NCI-H1417 (cell line): ENCODE measurements at regions not wholly inside any gene's neighbourhood (a gene's known extent, or its start where the extent isn't known, plus 50 kb on each side); places are given as distances from the start of the nearest gene placed in this dataset.

Experiments
- DNase-seq, 3 experiments: peaks; one replicate each; lab custom pipeline; 2025; lab: John Stamatoyannopoulos, UW

DNA sequence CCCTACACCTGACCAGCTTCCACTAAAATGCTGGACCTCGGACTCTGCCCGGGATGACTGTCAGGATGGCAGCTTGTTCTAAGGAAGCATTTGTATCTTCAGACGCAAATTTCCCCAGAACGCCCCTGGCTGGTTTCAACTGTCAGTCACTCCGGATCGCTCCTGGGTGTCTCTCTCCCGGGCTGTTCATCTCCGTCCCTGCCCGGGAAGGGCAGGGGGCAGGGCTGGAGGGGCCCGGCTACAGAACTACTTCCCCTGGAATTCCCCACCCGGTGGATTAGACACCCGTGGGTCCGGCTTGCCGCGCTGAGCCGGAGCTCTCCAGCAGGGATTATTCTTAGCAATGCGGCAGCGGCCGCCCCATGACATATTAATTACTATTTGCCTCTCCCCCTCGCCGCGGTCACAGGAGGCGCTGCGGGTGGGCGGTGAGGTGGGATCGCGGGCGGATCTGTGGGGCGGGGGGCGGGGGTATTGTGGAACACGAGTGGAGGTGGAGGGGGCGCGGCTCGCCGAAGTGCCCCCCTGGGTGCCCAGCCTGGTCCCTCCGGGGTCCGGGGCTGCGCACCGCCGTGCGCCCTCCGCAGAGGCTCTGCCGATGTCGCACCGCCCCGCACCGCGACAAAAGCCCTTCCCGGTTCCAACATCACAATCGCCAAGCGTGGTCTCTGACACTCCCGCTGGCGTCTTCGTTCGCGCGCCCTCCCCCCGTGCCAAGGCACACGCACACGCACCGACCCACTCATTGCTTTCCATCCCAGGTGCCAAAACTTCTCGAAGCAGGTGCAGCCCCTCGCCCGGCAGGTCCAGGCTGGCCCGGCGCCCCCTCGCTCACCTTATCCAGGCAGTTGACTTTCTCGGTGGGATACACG lies 276.1 kb upstream of the NEBL start:
- peak in 2 of 3 experiments; percentile 66 to 77 for DNase-seq

DNA sequence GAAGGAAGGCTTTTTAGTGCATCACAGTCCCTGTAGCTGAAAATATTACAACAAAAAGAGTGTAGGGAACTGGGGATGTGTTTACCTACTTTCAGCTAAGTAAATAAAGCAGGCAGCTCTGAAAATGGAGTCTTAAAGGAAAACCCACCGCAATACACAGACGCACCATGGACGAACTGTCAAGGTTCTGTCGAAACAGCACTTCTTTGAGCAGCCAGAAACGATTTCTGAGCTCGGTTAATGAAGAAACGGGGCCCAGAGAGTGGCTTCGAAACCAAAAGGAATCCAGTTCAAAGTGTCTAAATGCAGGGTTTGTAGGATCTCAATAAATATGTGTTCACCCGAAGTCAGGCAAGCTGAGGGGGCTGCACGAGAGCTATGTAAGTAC lies 275.4 kb upstream of the NEBL start:
- peak; percentile 38 to 85 (median 63) for DNase-seq

DNA sequence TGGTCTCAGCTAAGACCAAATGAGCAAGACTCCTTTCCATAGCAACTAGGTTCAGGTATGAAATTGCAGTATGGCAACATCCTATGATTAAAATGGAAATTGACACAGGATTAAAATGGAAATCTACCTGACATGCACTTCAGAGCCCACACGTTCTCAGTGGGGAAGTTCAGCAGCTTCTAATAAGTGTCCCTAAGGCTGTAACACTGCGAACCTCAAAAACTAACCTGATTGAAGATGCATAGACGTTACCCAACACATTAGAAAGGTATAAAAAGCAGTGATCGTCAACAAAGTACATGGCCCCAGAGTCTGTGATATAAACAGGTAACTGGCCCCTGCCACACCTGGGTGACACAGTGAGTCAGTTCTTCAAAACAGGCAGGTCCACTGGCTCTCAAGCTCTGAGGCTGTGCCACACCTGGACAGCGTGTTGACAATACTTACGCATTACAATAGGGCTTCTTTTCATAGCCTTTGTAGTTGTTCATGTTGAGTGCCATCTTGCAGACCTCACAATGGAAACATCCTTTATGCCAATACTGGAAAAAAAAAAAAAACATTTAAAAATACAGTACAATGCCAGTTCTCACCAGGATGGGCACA lies 274.9 kb upstream of the NEBL start:
- peak; percentile 46 to 85 (median 63) for DNase-seq

DNA sequence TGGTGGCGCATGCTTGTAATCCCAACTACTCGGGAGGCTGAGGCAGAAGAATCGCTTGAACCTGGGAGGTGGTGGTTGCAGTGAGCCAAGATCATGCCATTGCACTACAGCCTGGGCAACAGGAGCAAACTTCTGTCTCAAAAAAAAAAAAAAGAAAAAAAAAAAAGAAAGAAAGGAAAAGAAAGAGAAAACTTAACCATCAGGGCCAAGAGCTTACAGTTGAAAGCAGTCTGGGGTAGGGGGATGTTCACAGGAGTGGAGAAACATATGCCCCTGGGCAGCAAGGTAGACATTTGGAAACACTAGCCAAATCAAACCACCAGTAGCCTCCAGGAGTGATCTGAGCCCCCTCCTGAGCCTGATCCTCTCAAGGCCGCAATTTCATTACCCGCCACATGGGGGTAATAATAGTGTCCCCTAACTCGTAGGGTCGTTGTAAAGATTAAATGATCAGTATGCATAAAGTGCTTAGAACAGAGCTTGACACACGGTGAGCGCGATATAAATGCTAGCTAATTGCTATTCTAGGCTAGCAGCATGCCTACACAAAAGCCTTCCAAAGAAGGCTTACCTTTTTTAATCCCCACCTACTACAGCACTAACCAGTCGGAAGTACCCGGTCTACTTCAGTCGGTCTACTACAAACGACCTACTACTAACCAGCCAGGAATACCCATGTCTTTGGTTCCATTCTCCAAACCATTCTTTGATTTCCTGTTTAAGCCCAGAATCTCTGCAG lies 274.3 kb upstream of the NEBL start:
- DNase-seq, result peak in 1 of 3 experiments; percentile 23

DNA sequence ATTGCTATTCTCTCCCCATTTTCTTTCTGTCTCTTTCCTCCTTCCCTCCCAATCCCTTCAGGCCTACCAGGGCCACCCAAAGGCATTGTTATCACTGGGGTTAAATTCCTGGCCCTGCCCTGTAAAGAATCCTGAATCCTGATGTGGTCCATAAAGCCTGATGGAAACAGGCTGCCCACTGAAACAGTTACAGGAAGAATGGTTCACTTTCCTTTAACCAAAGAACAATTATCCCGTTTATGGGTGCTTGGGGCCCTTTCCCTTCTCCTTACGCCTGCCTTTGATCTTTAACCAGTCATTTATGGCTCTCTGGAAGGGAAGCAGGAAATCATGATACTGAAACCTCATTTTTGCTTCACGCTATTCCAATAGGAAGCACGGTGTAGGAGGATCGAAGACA lies 273.1 kb upstream of the NEBL start:
- no peak for DNase-seq

DNA sequence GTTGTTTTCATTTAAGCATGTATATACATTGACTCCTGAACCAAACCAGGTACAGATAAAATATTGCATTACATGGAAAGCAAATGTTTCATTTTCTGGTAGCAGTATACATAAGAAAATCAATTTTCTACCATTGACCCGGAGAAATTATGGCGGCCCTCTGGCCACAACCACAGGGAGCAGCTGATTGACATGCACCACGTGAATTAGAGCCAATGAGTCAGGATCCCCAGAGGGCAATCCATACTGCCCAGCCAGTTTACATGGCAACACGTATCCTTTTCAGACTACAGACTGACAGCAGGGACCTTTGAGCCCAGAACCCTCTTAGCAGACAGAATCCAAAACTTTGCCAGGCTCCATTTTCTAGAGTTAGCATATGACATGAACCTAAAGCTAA lies 272.2 kb upstream of the NEBL start:
- DNase-seq, result no peak

DNA sequence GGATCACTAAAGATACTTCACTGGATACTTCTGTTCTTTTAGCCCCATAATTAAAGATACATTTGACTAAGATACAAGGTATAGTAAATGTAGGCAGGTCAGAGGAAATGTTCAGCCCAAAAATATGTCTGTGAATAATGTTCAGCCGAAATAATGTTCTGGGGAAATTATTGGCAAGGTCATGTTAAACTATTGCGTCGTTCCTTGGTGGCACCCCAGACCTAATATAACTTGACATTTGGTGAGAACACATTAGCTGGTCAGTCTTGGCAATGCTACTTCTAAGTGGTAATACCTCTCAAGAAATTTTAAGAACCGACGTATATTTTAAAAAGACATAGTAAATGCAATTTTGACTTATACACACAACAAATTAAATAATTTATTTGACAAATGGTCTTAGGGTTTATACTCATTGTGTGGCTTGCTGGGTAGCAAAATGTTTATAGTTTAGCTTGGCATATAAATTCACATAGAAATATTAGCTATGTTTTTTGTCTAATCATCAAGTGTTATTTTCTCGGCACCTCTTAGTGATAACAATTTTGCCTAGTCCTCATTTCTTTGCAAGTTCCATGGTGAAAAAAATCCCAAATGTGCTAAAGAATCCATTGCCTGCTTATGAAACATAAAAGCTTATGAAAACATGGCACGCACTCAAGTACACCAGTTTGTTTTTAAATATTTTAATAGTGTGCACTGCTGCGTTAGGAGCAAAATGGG lies 270.3 kb upstream of the NEBL start:
- DNase-seq, result no peak

DNA sequence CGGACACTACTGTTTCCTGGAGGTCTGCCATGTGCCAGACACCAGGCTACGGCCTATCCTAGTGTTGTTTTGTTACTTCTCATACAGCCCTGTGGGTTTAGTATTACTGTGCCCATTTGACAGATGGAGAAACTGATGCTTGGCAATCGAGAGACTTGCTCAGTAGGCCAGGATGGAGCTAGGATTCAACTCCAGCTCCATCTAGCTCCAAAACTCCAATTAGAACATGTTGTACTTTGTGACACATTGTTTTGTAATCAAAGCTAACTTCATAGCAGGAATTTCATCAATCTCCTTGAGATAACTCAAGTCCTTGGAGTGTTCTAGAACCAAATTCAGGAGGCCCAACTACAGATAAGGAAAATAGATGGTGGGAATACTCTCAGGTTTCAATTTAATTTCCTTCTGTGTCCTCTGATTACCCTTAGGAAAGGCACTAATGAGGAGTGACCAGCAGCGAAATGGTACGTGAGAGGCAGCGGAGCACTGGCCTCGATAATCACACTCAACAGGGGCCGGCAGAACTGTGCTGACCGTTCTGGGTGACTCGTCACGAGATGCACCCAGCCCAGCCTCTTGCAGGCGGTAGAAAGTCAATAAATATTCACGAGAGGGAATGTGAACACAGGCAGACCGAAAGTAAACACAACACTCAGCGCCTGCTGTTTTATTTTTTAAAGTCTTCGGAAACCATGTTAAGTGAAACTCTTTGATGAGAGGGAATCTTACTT lies 269.6 kb upstream of the NEBL start:
- peak in 2 of 3 experiments; percentile 8 to 62 for DNase-seq

DNA sequence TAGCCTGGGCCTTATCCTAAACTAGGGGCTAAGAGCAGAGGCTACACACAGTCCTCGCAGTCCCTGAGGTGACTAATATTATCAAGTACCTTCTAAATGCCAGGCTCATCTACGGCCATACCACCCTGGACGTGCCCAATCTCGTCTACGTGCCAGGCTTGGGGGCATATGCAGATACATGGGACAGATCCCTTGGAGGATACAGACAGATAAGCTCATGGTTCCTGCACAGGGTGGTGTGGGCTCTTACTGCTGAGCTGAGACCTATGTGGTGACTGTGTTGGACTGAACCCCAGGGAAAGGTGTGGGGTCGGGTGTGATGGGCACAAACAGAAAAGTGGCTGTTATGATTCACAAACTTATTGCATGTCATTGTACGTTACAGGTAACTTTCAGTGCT lies 268.4 kb upstream of the NEBL start:
- DNase-seq, result no peak

DNA sequence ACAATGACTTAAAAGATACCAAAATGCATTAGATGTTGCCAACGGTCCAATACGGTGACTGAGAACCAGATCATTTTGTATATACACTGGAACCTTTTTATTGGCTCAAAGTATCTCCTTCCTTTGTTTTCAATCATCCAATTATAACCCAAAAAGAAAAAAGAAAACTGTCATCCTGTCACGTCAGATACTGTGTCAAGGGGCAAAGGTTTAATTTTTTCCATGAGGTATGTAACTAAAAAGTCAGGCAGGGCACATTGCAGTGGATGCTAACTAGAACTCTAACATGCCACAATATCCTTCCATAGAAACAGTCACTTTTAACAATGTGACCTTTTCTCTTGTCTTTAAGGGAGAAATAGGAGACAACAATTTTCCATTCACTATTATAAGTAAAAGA lies 267.6 kb upstream of the NEBL start:
- DNase-seq, result no peak

DNA sequence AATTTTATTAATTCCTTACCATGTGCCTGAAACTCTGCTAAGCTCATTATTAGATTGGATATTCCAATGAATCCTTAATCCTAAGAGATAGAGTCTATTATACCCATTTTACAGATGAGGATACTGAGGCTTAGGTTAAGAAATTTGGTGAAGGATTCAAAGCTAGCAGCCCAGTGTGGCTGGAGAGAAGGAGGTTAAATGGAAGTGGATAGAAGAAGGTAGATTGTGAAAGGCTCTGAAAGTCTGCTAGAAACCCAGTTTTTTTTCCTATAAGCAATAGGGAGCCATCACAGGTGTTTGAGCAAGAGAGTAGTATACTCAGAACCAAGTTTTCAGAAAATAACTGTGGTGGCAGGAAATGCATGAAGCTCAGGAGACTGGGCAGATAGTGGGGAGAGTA lies 265.8 kb upstream of the NEBL start:
- DNase-seq, result no peak

DNA sequence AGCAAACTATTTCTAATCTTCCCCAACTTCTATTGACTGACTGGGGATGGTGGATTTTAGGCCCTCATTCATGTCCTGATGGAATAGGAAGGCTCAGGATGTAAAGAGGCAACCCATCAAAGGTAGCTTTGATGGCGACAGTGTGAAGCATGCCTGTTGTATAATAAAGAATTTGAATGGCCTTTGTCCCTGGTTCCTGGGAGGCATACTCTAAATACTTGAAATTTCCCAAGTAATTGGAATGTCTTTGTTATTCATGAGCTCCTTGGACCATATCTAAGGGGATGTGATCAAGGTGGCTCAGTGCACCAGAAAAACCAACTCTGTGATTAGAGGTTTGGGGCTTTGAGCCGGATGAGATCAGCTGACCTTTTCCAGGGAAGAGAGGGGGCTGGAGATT lies 264.5 kb upstream of the NEBL start:
- DNase-seq, result no peak

DNA sequence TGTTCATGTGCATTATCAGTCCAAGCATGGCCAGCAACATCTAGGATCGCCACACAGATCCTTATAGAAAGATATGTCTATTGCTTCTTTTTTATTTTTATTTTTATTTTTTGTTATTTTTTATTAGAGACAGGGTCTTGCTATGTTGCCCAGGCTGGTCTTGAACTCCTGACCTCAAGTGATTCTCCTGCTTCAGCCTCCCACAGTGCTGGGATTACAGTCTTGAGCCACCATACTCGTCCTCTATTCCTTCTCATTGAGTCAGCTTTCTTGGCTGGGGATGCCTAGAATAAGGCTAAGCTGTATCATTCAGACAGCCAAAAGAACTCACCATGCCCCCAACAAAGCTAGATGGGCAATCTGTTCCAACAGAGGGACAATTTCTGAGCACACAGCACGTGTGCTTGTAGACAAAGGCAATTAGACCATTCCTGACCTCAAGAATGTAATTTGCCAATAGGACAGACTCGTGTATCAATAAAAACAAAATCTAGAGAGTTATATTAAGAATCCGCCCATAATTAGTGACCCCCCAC lies 264.0 kb upstream of the NEBL start:
- no peak for DNase-seq

DNA sequence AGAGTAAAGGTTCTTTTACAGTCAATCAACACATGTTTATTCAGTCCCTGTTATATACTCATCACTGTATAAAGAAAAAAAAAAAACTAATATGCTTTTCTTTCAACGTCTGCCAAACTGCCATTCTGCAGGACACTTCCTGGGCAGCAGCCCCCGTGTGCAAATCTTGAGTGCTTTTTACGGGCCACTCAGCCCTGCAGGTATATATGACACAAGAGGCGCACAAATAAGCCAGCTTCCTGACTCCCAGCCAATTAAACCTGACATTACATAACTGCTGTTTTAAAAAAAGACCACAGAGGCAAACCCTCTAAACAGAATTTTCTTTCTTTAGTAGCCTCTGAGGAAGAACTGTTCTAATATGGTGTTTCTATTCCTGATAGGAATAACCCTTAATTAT lies 263.0 kb upstream of the NEBL start:
- DNase-seq, result peak; percentile 27 to 80 (median 57)

DNA sequence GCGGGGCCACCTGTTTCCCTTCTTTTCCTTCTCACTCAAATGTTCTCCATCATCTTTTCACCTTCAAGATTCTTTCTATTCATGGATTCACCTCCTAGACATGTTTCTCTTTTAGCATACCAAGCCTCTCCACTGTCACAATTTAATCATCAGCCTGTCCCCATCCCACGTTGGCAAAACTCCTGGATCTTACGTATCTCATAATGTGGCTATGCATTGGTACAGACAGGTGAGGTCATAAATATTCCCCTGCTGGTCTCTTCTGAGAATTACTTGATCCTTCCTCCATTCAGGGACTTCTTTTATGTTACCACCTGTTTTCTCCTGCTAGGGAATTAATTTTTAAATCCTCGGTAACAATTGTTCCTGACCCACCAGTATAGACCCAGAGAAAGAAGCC lies 262.6 kb upstream of the NEBL start:
- peak in 2 of 3 experiments; percentile 26 to 67 for DNase-seq

DNA sequence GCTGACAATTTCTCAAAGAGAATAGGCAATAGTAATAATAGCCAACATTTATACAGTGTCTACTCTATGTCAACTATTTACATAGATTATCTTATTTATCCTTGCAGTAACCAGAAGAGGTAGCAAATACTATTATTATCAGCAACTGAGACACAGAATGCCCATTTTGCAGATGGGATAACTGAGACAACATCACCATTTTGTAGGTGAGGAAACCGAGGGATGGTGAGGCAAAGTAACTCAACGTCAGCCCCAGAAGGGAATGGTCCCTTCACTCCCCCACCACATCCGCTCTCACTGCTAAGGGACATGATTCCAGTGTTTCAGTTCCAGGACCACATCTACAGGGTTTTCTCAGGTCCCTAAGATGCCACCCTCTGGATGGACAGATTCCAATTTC lies 261.2 kb upstream of the NEBL start:
- no peak for DNase-seq

DNA sequence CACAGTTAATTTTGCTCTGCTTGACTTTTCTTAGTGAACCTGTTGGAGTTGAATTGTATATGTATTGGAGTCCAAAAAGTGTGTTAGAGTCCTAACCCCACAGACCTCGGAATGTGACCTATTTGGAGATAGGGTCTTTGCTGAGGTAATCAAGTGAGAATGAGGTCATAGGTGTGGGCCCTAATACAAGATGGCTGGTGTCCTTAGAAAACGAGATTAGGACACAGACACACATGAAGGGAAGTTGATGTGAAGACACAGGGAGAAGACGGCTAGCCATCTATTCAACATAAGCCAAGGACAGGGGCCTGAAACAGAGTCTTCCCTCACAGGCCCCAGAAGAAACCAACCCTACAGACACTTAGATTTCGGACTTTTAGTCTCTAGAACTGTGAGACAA lies 260.6 kb upstream of the NEBL start:
- DNase-seq, result no peak

DNA sequence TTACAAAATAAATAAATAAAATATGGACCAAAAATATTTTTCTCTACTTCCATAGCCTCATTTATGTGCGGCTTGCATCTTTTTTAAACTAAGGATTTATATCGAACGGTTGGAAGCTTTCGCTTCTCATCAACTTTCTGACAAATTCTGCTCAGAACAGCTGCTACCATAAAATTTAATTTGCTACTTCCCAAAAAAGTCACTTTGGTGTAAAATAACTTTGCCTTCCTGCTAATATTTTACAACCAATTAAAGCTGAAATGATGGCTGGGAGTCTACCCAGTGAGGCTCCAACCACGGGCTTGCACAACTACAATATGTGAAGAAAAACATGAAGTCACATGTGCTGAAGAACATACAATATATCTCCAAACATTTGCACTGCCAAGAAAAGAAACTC lies 253.1 kb upstream of the NEBL start:
- DNase-seq, result no peak

DNA sequence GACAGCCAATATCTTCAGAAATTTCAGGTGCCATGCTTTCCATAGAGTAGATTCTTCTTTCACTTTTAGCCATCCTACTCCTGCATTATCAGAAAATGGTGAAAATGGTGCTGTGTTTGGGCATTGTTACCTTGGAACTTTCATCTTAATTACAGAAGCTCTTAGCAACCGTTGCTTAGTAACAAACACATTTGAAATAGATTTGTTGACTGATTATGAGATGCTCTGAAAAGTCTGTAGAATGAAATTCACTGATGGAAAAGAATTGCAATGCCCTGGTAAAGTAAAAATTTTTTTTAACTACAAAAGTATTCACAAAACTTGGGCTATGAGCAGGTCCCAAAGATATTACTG lies 249.3 kb upstream of the NEBL start:
- DNase-seq, result peak in 2 of 3 experiments; percentile 33 to 79

DNA sequence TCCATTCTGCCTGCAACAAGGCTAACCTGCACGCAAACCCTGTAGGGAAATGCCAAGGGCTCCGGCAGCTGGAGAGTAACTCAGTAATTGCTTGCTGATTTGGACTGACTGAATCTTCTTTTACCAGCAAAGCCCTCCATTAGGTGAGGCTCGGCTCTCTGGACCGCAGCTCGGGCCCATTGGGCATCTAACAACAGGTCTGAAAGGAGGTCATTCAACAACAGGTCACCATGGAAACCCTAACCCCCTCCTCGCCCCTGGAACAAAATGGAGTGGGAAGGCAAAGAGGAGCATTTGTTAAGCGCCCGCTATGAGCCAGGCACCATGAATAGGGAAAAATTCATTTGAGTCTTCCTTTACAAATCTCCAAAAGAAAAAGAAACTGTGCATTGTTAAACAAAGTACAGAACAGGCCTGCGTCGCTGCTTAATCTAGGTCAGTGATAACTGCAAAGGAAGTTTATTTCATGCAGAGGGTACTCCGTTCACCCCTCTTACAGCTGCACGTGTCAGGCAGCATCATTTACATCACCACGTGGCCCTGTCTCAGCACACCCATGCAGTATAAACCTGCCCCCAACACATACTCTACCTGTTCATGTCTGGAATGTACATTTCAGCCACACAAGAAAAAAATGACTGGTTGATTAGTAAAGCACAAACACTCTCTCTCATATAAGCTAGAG lies 248.8 kb upstream of the NEBL start:
- peak in 2 of 3 experiments; percentile 4 to 70 for DNase-seq

DNA sequence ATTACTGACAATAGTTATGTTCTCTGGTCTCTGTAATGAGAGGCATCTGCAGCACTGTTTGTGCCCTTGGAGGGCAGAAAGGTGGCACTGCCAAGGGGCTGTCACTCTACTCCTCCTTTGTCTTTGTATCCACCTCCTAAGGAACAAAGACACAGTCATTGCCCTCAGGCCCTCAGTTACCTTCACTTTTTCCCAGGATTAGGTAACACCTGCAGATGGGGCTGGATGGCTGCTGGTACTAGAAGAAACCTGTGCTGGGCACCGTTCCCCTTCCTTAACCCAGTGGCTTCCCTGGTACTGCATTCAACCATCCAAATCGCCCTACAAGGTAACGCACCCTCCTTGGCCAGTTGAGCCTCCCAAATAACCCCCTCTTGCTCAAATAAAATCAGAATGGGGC lies 246.9 kb upstream of the NEBL start:
- peak in 1 of 3 experiments; percentile 10 for DNase-seq
